ENCODE measurements at regions not wholly inside any gene's neighbourhood (a gene's known extent, or its start where the extent isn't known, plus 50 kb on each side); places are given as distances from the start of the nearest gene placed in this dataset.

DNA sequence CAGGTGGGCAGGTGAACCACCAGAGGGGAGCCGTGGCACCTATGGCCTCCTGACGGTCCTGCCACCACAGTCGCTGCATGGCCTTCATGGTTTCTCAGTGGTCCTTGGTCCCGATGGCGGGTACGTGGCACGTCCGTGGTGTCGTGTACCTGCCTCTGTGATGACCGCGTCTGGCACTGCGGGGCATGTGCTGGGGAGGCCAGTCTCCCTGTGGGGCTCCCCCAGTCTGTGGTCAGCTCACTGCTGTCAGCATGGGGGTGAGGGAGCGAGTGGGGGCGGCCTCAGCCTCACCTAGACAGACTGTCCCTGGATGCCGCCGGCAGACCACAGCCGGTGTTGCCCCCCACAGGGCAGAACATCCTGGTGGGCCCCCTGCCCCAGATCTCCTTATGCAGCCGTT lies 267.2 kb downstream of the SEC23A start:
- TF ChIP-seq, protein P1, sequence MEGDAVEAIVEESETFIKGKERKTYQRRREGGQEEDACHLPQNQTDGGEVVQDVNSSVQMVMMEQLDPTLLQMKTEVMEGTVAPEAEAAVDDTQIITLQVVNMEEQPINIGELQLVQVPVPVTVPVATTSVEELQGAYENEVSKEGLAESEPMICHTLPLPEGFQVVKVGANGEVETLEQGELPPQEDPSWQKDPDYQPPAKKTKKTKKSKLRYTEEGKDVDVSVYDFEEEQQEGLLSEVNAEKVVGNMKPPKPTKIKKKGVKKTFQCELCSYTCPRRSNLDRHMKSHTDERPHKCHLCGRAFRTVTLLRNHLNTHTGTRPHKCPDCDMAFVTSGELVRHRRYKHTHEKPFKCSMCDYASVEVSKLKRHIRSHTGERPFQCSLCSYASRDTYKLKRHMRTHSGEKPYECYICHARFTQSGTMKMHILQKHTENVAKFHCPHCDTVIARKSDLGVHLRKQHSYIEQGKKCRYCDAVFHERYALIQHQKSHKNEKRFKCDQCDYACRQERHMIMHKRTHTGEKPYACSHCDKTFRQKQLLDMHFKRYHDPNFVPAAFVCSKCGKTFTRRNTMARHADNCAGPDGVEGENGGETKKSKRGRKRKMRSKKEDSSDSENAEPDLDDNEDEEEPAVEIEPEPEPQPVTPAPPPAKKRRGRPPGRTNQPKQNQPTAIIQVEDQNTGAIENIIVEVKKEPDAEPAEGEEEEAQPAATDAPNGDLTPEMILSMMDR (IDR thresholded peaks at IDR 0.05): no peak
- TF ChIP-seq ZFX (IDR thresholded peaks at IDR 0.05; ENCODE audit: borderline replicate concordance): no peak
- no peak overlapping the region for H3K27ac ChIP-seq

DNA sequence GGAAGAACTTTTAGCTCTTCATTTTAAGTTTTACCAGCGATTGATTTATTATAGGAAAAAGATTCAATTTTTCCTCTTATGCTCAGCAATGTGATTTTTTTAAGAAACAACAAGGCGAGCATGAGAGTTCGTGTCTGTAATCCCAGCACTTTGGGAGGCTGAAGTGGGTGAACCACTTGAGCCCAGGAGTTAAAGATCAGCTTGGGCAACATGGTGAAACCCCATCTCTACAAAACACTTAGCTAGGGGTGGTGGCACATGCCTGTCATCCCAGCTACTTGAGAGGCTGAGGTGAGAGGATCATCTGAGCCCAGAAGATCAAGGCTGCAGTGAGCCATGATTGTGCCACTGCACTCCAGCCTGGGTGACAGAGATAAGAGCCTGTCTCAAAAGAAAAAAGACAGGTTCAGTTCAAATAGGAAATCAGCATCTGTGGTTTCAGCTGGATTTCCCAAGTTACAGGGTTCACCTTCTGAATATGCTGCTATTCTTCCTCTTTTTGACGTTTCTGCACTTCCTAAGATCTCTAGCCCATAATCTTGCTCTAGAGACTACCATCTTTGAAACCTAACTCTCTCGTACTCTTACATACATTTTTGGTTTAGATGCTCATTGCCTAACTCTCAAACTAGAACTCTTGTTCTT lies 274.7 kb downstream of the SEC23A start:
- no peak overlapping the region for H3K27ac ChIP-seq
- TF ChIP-seq ZFX (IDR thresholded peaks at IDR 0.05; ENCODE audit: borderline replicate concordance): no peak
- TF ChIP-seq, protein P1 (IDR thresholded peaks at IDR 0.05): no peak

DNA sequence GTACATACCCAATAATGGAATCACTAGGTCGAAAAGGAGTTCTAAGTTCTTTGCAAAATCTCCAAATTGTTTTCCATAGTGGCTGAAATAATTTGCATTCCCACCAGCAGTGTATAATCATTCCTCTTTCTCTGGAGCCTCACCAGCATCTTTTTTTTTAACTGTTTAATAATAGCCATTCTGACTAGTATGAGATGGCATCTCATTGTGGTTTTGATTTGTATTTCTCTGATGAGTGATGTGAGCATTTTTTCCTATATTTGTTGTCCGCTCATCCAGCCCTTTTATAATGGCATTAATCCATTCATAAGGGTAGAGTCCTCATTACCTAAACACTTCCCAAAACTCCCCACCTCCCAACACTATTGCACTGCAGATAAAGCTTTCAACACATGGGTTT lies 278.3 kb downstream of the SEC23A start:
- no peak overlapping the region for H3K27ac ChIP-seq
- TF ChIP-seq, protein P1 (IDR thresholded peaks at IDR 0.05): no peak
- no peak for TF ChIP-seq ZFX (IDR thresholded peaks at IDR 0.05; ENCODE audit: borderline replicate concordance)

DNA sequence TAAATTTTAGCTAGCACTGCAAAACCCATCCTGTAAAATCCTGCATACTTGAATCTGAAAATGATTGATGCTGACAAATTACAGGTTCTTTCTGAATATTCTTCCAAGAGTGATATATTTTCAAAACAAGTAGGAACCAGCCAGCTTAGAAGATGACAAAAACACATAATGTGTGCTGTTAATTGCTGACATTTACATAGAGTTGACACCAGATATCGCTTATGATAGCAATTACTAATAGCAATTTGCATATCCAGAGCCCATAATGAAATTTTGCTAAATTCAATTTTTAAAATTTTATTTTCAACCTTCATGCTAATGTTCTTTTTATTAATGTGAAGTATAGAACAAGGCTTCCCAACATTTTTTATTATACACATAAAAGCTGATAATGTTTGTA lies 284.5 kb downstream of the SEC23A start:
- no peak for TF ChIP-seq ZFX (IDR thresholded peaks at IDR 0.05; ENCODE audit: borderline replicate concordance)
- TF ChIP-seq, protein P1 (IDR thresholded peaks at IDR 0.05): no peak
- no peak overlapping the region for H3K27ac ChIP-seq

DNA sequence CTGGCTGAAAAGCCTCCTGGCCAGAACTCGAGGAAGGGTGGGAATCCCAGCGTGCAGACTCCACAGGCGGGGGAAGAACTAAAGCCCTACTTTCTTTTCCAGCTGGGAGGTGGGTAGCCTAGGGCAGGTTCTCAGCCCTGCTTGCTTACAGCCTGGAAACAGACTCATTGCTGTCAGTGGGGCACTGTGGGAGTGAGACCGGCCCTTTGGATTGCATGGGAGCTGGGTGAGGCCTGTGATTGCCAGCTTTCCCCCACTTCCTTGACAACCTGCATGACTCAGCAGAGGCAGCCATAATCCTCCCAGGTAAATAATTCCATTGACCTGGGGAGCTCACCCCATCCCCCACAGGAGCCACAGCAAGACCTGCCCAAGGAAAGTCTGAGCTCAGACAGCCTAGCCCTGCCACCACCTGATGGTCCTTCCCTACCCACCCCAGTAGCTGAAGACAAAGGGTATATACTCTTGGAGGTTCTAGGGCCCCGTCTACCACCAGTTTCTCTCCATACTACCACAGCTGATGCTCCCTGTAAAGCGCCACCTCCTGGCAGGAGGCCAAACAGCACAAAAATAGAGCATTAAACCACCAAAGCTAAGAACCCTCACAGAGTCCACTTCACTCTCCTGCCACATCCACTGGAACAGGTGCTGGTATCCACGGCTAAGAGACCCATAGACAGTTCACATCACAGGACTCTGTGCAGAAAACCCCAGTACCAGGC lies 294.1 kb downstream of the SEC23A start:
- H3K27ac ChIP-seq: no peak overlapping the region
- no peak for TF ChIP-seq ZFX (IDR thresholded peaks at IDR 0.05; ENCODE audit: borderline replicate concordance)
- TF ChIP-seq, protein P1 (IDR thresholded peaks at IDR 0.05): peak; percentile 31; the same call in 1 of the 2 replicates

DNA sequence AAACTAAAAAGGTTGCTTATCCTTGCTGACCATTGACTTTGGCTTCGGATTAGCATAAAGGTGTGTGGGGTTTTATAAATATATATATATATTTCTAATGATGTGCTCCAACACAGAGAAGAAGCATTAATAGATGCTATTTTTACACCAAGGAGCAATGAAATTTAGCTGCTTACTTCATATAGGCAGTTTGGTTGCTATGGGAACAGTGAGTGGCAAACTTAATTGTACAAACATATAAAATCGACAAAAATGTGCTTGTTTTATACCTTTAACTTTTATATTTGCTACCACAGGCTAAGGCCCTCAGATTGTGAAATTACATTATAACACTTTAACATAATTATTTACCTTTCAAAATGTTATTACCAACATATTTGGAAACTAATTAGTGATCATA lies 303.4 kb downstream of the SEC23A start:
- TF ChIP-seq, protein P1 (IDR thresholded peaks at IDR 0.05): no peak
- TF ChIP-seq ZFX (IDR thresholded peaks at IDR 0.05; ENCODE audit: borderline replicate concordance): no peak
- no peak overlapping the region for H3K27ac ChIP-seq

DNA sequence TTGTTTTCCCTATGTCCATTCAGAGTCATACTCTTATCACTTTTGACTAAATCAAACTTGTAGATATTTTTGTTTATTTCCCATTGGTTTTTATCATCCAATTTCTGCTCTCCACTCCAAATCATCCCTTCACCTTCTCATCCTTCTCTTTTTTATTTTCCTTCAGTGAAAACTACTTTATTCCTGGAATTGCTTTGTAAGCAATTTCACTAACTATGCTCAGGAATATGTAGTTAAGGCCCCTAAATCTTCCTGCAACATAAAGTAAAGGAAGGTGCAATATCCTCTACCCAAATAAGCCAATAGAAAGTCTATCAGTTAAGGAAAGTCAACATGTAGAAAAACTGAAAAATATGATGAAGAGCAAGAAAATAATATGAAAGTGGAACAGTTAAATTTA lies 308.4 kb downstream of the SEC23A start:
- no peak overlapping the region for H3K27ac ChIP-seq
- TF ChIP-seq, protein P1 (IDR thresholded peaks at IDR 0.05): no peak
- TF ChIP-seq ZFX (IDR thresholded peaks at IDR 0.05; ENCODE audit: borderline replicate concordance): no peak

All from 22Rv1 (cell line).